KG1 (cell line): ENCODE measurements at regions not wholly inside any gene's neighbourhood (a gene's known extent, or its start where the extent isn't known, plus 50 kb on each side); places are given as distances from the start of the nearest gene placed in this dataset.
"Not testable (repeated sequence)": the region's sequence is repeated elsewhere in the genome, so short reads cannot be mapped to it uniquely, and the experiment has no call there.

Experiments used
- DNase-seq: peaks from one replicate; lab custom pipeline; 2025; lab: John Stamatoyannopoulos, UW

DNA sequence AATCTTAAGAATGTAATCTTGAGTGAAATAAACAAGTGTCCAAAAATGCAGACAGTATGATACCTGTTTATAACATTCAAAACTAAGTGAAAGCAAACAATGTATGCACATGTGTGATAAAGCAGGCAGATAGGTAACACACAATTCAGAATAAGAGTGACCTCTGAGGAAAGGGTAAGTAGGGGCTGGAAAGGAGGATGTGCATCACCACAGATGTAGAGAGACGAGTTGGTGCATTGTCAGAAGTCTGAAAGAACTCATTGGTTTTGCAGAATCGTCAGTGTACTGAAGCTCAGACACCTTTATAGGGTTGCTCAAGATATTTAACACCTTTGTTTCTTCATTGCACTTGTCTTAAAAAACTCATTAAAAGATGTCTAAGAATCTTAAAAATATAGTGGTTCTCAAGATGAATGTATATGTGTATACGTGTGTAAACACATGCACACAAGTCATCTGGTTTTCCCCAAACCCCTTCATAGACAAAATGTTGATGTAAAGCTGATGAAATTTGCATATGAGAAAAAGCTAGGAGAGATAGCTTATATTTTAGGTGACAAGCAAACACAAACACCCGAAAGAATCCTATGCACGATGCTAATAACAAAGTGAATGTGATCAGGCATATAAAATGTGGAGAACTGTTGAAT lies 197.6 kb upstream of the MEF2C start:
- DNase-seq: no peak

DNA sequence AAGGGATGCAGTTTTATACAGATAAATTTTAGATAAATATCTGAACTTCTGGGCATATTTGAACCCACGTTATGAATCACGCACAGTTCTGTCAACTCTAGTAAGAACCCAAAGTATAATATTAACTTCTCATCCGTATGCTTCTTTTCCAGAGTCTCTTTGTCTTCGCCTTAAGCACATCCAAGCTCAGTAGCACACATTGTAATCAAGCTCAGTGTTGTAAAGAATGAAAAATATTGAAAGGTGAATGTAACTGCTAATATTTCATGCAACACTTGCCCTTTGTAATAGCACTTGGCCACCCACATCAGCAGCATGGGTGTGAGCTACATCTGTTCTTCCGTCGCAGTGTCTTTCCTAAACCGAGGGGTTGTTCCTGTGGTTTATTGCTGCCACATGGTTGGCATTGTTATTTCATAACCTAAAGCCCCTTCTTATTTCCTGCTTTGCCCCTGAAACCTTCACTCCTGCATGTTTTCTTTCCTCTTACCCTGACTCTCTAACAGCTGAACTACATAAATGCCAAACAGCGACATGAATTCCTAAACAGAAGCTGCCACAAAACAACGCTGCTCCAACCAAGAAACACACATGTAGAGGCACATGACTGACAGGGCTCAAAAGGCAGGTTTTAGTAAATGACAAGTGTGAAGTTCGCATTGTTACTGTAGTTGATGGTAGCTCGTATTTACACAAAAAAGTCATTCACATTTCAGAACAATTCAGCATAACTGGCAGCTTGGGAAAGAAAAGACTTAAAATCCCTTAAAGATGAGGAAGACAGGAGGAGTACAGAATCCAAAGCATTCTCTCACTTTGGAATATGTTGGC lies 190.1 kb upstream of the MEF2C start:
- DNase-seq: no peak

DNA sequence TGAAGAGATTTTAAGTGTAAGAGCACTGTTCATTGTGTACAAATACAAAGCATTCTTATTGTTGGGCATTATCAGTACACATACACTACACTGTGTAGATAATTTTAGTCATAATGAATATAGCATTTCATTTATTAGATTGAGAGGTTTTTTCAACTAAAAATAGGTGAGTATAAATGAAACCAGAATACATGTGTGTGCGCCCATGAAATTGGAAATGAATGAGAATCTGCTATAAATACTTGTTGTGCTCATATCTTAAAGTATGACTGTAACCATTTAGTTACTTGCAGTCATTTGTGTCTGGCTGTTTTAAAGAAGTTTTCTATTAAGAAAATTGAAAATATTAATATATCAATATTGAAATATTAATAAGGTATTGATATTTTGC lies 189.0 kb upstream of the MEF2C start:
- DNase-seq: no peak

DNA sequence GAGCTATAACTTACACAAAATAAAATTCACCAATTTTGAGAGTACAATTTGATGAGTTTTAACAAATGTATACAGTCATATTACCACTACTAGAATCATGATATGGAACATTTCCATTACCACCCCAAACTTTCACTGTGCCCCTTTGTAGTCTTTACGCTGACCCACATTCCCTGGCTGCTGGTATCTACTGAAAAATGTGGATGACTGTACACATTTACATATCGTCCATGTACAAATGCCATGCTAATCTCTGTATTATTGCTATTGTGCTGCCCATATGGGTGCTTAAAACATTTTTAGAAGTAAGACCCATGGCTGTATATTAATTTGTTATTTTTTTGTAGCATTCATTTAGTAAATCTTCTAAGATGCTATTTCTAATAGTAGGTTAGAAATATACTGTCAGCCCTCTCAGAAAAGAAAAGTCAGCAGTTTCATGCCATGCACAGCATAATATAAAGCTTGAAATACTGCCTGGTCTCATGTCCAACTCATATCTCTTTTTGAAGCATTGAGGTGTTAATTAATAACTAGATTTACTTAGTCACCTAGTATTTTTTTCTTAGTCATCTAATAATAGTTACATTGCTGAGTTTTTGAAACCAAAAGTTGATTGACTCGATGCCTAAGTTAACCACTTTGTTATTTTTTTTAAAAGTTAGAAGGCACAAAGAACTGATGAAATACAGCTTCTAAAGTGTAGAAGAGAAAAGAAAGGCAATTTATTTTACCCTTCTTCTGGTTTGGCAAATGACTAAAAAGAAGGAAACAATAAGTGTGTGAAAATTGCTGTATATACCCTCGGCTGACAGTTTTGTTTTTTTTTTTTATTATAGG lies 188.3 kb upstream of the MEF2C start:
- DNase-seq: no peak

DNA sequence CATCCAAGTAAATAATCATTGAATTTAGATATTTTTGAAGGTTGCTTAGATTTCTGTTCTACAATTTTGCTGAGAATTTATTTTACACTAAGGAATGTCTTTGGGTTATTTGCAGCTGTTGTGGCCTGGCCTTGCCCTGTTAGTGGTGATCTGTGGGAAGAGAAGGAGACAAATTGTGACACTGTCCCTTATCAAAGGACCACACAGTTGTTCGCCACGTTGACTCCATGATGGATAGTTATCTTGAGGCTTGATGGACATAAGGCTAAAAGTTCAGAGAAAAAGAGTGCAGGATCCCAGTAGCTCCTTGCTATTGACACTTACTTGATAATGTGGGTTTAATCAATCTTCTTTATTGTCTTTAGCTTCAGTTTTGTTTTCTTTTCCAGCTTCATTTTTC lies 186.6 kb upstream of the MEF2C start:
- no peak for DNase-seq

DNA sequence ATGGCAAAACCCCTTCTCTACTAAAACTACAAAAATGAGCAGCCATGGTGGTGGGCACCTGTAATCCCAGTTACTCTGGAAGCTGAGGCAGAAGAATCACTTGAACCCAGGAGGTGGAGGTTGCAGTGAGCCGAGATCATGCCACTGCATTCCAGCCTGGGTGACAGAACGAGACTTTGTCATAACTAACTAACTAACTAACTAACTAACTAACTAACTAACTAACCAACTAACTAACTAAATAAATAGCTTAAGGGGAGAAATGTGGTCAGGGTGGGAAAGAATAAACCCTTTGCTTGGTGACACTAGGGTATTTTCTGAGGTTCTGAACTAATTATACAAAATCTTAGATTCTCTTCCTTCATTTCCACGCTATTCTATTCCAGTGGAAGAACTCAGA lies 184.4 kb upstream of the MEF2C start:
- DNase-seq: no peak

DNA sequence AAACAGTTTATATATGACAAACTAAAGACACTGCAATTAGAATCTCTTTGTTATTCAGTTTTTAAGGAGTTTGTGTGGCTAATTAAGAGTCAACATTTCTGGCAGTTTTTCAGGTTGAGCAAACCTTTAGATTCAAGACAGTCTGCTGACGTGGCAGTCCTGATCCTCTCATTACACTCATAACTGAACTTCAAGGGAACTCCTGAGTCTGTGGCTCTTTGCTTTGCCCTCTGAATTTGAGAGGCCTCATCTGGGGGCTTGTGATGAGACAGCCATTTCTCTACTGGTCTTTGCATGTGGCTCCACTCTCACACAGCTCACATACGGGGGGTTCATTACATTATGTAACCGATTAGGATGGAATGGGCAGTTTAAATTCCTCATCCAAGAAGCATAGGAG lies 182.9 kb upstream of the MEF2C start:
- no peak for DNase-seq

DNA sequence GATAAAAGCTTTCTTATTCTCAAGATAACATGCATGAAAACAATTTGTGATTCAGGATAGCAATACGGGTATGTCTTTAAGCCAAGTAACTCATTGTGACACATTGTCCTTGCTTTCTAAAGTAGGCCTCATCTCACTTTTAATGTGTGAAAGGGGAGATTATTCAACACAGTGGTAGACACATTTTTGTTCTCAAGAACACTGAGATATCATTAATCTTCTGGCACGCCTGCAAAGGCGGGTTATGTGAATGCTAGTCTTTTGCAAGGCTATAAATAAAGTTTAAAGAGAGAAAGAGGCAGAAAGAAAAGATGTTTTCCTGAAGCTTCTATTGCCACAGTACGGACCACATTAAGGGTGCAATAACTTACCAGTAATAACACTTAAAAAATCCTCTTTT lies 181.8 kb upstream of the MEF2C start:
- no peak for DNase-seq

DNA sequence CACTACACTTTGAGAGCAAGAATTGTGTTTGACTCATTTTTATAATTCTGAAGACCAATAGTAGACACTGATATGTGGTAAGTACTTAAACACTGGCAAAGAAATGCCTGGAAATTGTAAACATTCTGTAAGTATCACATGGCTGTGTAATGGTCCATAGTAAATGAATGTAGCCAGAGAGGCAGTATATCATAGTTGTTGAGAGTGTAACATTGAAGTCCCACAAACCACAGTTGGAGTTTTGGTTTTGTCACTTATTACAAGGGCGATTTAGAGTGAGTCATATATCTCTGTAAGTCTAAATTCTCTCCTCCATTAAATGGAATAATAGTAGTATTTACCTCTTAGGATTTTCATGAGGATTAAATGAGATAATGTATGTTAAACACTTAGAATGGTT lies 181.1 kb upstream of the MEF2C start:
- DNase-seq: no peak

DNA sequence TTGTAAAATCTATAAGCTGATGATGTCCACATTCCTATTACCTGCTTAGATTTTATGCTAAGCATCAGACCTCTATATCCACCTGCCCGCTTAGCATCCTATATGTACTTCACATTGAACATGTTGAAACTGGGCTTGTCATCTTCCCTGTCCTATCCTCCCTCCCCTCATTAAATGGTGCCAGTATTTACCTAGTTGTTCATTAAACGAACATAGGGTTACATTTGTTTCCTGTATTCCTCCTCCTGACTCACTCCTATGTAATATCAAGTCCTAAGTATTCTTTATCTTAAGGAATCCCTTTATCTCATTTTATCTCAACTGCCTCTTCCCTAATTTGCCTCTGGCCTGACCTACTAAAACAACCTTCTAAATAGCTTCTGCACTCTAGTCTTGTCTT lies 177.8 kb upstream of the MEF2C start:
- DNase-seq: no peak

DNA sequence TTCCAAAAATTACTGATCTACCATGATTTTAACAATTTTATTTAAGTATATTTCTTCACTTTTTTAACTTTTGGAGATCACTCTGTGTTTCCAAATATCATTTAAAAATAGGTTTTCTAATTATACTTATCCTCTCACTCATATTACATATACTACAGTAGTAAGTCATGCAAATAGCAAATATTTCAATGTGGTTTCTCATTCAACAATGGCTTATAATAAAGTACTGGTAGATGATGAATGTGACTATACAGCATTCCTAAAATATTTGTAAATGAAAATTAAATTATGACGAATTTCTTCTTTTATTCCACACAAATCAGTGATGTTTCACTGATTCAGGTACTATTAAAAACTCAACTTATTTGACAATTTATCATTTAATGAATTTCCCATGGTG lies 176.3 kb upstream of the MEF2C start:
- no peak for DNase-seq

DNA sequence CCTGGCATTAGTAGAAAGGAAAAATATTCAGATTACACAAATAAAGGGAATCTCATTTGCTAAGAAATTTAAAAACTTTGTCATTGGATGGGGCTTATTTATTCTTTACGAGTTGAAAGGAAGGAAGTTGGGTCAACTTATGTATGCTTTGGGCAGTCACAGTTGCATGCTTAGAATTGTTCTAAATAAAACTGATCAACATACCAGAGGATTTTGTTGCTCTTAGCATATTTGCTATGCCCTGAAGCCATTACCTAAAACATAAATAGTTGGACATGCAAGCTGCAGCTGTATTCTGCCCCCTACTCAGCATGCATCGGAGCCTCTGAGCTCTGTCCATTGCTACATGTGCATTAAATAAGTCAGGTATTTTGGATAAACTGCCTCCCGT lies 172.7 kb upstream of the MEF2C start:
- DNase-seq: no peak

DNA sequence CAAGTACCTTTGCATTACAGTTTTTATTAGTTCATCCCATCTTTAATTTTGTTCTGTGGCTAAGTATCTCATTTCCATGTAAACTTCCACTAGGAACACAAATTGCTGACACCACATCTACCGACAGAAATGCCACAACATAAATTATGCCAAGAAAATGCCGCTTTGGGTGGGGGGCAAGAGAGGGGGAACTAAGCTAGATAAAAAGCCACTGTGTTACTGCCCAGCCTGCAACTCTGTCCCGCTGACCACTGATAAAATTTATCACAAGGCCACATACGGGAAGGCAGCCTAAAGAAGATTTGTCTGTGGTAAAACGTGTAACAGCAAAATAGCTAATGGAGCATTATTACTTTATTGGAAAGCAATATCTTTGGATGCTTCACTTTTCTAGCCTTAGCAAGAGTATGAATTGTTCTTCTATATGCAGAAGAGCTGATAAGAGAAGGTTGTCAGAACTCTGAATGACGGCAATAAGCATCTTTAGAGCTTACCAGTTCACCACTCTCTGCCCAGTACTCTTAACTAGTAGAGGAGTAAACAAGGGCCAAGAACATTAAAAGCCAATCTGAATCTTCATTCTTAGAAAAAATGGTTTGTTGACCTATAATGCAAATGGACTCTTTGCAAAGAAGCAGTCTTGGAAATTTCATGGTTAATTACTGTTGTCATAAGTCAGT lies 172.2 kb upstream of the MEF2C start:
- DNase-seq: no peak

DNA sequence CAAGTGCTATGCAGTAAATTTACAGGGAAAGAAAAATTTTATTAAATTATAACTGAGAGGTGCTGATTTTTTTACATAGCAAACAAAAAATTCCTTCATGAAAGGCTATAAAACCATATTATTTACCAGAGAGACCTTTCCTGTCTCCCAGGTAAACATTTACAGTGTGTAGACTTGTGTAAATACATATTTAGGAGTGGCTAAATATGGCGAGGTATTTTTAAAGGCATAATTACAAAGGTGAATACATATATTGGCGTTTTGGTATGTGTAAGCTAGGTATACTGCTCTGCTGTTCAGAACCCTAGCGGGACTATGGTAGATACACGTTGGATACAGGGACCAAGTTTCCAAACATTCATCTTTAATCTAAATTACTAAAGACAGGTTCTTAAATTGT lies 170.6 kb upstream of the MEF2C start:
- DNase-seq: no peak

DNA sequence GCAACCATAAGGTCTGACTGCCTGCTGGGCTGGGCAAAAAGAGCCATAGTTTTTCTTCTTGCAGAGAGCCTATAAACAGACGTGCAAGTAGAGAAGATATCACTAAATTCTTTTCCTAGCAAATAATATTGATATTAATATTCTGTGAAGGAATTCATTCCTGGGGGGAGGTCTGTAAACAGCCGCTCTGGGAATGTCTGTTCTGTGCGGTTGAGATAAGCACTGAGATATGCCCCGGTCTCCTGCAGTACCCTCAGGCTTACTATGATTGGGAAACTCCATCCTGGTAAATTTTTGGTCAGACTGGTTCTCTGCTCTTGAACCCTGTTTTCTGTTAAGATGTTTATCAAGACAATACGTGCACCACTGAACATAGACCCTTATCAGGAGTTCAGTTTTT lies 167.1 kb upstream of the MEF2C start:
- DNase-seq: not testable (repeated sequence)

DNA sequence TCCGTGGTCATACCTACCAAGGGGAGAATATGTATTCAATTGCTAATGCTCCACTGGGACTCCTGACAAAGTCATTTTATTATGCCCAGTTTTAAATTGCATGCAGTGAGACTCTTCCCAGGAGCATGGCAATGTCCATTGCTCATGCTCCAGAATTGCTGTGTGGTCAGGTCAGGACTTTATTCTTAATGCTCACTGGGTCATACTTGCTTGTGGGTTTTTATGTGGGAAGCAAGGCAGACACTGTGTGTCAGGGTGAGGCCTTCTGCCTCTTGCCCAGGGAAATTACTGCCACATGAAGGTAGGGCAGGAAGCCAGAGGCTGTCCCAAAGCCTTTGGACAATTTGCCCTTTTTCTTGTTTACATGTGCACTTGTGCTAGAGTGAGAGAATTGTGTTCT lies 164.6 kb upstream of the MEF2C start:
- DNase-seq: no peak

DNA sequence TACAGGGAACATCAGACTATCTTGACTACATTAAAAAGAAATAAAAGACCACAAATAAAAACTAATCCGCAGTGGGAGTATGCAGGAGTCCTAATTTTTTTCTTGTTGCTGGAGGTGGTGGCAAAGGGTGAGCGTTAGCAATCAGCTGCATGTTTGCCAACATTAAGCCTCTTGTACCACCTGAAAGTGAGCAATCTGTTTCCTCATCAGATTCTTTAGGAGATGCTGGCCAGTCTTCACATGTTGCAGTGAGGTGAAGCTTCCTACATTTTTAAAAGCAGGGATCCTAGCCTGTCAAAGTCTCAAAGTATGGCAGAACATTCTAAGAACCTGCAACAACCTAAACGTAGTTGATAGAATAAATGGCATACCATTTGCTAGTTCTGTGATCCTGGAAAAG lies 162.2 kb upstream of the MEF2C start:
- DNase-seq: no peak

DNA sequence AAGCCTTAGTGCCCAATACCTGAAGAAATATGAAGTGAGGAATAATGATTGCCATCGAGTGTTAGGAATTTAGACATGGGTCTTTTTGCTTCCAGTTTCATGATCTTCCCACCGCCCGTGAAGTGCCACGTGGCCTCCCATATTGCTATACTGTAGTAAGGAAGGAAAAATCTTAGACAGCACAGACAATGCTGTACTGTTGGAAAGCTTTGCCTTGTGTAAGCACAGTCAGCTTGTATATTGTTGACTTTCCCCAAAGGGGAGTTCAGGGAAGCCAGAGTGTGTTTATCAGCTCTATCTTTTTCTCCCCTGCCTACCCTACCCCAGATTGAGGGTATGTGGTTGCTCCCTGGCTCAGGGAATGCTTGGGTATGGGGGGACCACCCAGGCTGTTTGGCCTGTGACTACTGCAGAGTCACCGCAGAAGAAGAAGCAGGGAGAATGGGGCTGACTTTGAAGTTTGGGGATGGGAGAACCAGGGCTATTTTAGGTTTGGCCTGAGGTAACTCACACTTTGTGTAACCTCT lies 161.8 kb upstream of the MEF2C start:
- DNase-seq: no peak

DNA sequence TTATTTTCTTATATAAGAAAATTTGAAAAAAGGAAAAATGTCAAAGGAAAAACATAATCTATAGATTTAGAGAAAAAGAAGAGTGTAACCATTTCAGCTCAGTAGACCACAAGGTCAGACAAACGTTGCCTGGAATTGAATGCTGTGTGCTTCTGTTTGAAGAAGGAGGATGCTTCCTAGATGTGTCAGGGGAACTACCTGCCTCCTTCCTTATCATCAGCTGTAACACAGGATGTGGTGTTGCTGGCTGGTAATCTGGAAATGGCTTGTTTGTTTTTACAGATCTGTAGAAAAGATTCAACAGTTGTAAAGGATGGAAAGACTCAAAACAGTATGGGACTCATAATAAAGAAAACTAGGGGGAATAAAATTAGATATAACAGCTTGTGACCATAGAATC lies 160.7 kb upstream of the MEF2C start:
- DNase-seq: no peak

DNA sequence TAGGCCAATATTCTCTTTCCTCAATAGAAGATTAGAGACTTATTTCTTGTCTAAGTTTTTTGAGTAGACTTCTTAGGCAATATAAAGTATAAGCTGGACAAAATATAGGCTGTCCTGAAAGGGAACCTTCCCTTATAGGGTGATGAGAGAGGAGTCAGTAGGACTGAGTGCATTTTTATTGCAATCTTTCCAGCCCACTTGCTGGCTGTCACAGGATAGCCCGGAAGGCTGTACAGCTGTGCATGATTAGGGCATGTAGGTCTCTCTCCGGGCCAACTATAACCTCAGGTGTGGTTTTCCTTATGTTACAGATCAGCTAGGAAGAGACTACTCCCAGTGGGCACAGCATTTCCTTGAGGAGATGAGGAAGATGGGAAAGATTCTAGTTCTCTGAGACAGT lies 159.8 kb upstream of the MEF2C start:
- DNase-seq: no peak

DNA sequence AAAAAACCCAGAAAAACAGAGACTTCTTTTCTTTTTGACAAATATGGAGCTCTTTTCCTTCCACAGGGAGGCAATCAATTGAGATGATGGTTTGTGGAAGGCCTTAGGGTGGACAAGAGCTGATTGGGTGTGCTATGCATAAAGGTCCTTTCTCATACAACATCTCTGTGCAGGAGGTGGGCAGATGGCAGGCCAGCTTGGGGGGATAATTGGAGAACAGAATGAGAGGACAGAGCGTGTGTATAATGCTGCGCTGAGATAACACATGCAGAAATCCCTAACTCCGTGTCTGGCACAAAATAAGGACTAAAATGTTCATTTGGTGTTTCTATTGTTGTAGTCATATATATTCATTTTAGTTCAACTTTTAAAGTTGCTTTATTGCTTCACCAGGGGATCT lies 159.0 kb upstream of the MEF2C start:
- no peak for DNase-seq

DNA sequence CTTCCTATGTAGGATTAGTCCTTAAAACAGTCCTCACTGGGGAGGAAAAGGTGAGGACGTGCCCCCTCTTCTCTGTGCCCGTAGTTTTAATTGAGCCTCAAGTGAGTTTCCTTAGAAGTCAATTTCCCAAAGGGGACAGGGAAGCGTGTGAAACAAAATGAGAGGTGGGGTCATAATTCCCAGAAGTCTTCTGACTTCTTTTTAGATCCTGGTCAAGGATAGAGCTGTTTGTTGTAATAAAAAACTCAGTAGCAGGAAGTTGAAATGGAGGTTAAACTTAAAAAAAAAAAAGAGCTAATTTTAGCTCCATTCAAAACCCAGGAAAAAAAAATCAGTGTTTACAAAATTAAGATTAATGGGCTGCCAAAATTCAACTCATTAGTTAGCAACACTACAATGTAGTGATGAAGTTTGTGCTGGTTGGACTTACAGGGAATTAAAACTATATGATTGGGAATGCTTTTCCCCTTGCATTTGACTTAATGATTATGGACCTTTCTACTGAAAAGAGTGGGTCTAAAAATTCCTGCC lies 158.3 kb upstream of the MEF2C start:
- DNase-seq: no peak
